Peyer's patch (tissue), 4 donors: ENCODE measurements at regions not wholly inside any gene's neighbourhood (a gene's known extent, or its start where the extent isn't known, plus 50 kb on each side); places are given as distances from the start of the nearest gene placed in this dataset.

Experiments
- CTCF ChIP-seq, 6 experiments: fragments of 450-650 bp in 4 of 6; fragments of 200-600 bp in 2 of 6; sonication (generic) in 1 of 6; IDR thresholded peaks; one replicate each; pipeline ENCODE4 v1.5.1; 2017 to 2019; ENCODE audit warnings: antibody characterized with exemption in 6 of 6, mild to moderate bottlenecking in 3 of 6, moderate library complexity in 1 of 6
- POLR2A ChIP-seq, 2 donors: fragments of 450-650 bp; IDR thresholded peaks; one replicate each; pipeline ENCODE4 v1.5.1; 2017; ENCODE audit warnings: antibody characterized with exemption in 2 of 2, mild to moderate bottlenecking in 2 of 2, moderate library complexity in 2 of 2

GRCh38 chr1:219317762-219318353, 144.2 kb downstream of the LYPLAL1 start:
- TF ChIP-seq CTCF (IDR thresholded peaks at IDR 0.05) (no peak), POLR2A (IDR thresholded peaks at IDR 0.05) (no peak)
